ENCODE measurements at regions not wholly inside any gene's neighbourhood (a gene's known extent, or its start where the extent isn't known, plus 50 kb on each side); places are given as distances from the start of the nearest gene placed in this dataset.

- TF ChIP-seq CTCF (IDR thresholded peaks at IDR 0.05): no peak
- TF ChIP-seq POLR2A (IDR thresholded peaks at IDR 0.05): no peak
Measured at GRCh38 chr5:121503111-121503840, 348.4 kb upstream of the FTMT start.

Data from heart left ventricle (tissue), 13 donors.